H1 (cell line): ENCODE measurements at regions not wholly inside any gene's neighbourhood (a gene's known extent, or its start where the extent isn't known, plus 50 kb on each side); places are given as distances from the start of the nearest gene placed in this dataset.
A peak's percentile ranks its signal among the peaks of the same experiment; 100 is the strongest.

Experiments
- CTCF ChIA-PET: fragments of 300-600 bp; sonication (Branson Sonifier 250); formaldehyde crosslinking; loops from one replicate; lab custom pipeline; 2021; ENCODE audit not compliant: partially characterized antibody; lab: Charles Lee
- POLR2A ChIA-PET: fragments of 300-600 bp; sonication (Branson Sonifier 250); formaldehyde crosslinking; loops from one replicate; lab custom pipeline; 2021; ENCODE audit warnings: inconsistent platforms; ENCODE audit not compliant: partially characterized antibody; lab: Charles Lee
- DNase-seq, 2 experiments: peaks; one replicate each; pipeline versions ENCODE4 v3.0.0 to v3.0.0-alpha.2; 2010 to 2022; ENCODE audit warnings: low spot score in 2 of 2, low read depth in 1 of 2, mixed read lengths in 1 of 2
- FAIRE-seq: peaks from 2 replicates; lab custom pipeline; 2011; peaks lifted over from hg19 to GRCh38; lab: Jason Lieb, UNC
- H2AFZ ChIP-seq: 2 replicates; pipeline ENCODE4 v1.8.1; 2012; ENCODE audit warnings: low read length, inconsistent platforms
- H2AK5ac ChIP-seq: 2 replicates; pipeline ENCODE4 v1.6.1; 2013; ENCODE audit warnings: low read depth, low read length
- H2BK120ac ChIP-seq: replicated peaks from 2 replicates; pipeline ENCODE3; 2013; ENCODE audit warnings: low read depth, low read length, inconsistent platforms
- H2BK12ac ChIP-seq: 2 replicates; pipeline ENCODE4 v1.6.1; 2013; ENCODE audit warnings: low read depth, low read length
- H2BK15ac ChIP-seq: 2 replicates; pipeline ENCODE4 v1.6.1; 2013; ENCODE audit warnings: low read length
- H2BK20ac ChIP-seq: 2 replicates; pipeline ENCODE4 v1.6.1; 2013; ENCODE audit warnings: low read length
- H2BK5ac ChIP-seq: 2 replicates; pipeline ENCODE4 v1.6.1; 2013; ENCODE audit warnings: low read depth, low read length
- H3K14ac ChIP-seq: 2 replicates; pipeline ENCODE4 v1.6.1; 2013; ENCODE audit warnings: inconsistent platforms; ENCODE audit not compliant: insufficient read length
- H3K18ac ChIP-seq: 2 replicates; pipeline ENCODE4 v1.6.1; 2013; ENCODE audit warnings: low read length; ENCODE audit errors: extremely low read depth
- H3K23ac ChIP-seq: 2 replicates; pipeline ENCODE4 v1.6.1; 2013; ENCODE audit warnings: inconsistent platforms; ENCODE audit not compliant: insufficient read length
- H3K23me2 ChIP-seq: 2 replicates; pipeline ENCODE4 v1.6.1; 2013; ENCODE audit warnings: low read depth, low read length
- H3K27ac ChIP-seq: 2 replicates; pipeline ENCODE4 v1.6.1; 2011; ENCODE audit warnings: low read depth, low read length, inconsistent platforms
- H3K27me3 ChIP-seq, 4 experiments: replicated peaks in 1 of 4; 1 replicate in 1 of 4; 2 replicates in 3 of 4; pipeline versions ENCODE4 v1.6.1 to v1.8.1; 2011 to 2013; ENCODE audit warnings: low read length in 3 of 4, mild to moderate bottlenecking in 3 of 4, inconsistent platforms in 2 of 4, mixed read lengths in 2 of 4, moderate library complexity in 1 of 4; ENCODE audit not compliant: control insufficient read depth in 3 of 4, insufficient read depth in 3 of 4; ENCODE audit errors: extremely low read depth in 1 of 4
- H3K36me3 ChIP-seq, 4 experiments: 2 replicates each; pipeline versions ENCODE4 v1.6.1 to v1.8.1; 2011 to 2013; ENCODE audit warnings: mild to moderate bottlenecking in 4 of 4, low read length in 3 of 4, moderate library complexity in 2 of 4, control low read depth in 1 of 4, inconsistent platforms in 1 of 4; ENCODE audit not compliant: insufficient read depth in 4 of 4, control insufficient read depth in 2 of 4
- H3K4ac ChIP-seq: replicated peaks from 2 replicates; pipeline ENCODE3; 2013; ENCODE audit warnings: low read length, low read depth, mixed read lengths, inconsistent platforms; ENCODE audit not compliant: insufficient read length
- H3K4me1 ChIP-seq, 4 experiments: replicated peaks in 1 of 4; 1 replicate in 1 of 4; 2 replicates in 3 of 4; pipeline versions ENCODE4 v1.6.1 to v1.8.1; 2011 to 2013; ENCODE audit warnings: low read length in 3 of 4, inconsistent platforms in 2 of 4, mixed read lengths in 1 of 4; ENCODE audit not compliant: insufficient read depth in 4 of 4, control insufficient read depth in 3 of 4
- H3K4me2 ChIP-seq, 2 experiments: 2 replicates each; pipeline versions ENCODE4 v1.6.1 to v1.8.1; 2011 to 2013; ENCODE audit warnings: low read depth in 2 of 2, low read length in 2 of 2, control low read depth in 1 of 2, inconsistent platforms in 1 of 2, mild to moderate bottlenecking in 1 of 2; ENCODE audit not compliant: insufficient read depth in 1 of 2
- H3K4me3 ChIP-seq, 4 experiments: fragments of 200-600, 300-600 bp in 1 of 4; sonication (generic), shearing (Covaris generic), sonication (Bioruptor Twin) in 1 of 4; 2 replicates each; pipeline versions ENCODE4 v1.5.1 to v1.8.1; 2011 to 2016; ENCODE audit warnings: low read length in 4 of 4, low read depth in 3 of 4, control low read depth in 2 of 4, inconsistent platforms in 2 of 4, mild to moderate bottlenecking in 2 of 4, mixed read lengths in 1 of 4, moderate library complexity in 1 of 4; ENCODE audit not compliant: insufficient read depth in 2 of 4; ENCODE audit errors: extremely low read depth in 1 of 4
- H3K56ac ChIP-seq: replicated peaks from 2 replicates; pipeline ENCODE3; 2013; ENCODE audit warnings: low read depth, mild to moderate bottlenecking, mixed read lengths, low read length, inconsistent platforms; ENCODE audit not compliant: insufficient read length
- H3K79me1 ChIP-seq: 2 replicates; pipeline ENCODE4 v1.6.1; 2013; ENCODE audit warnings: low read depth, low read length, control low read depth
- H3K79me2 ChIP-seq, 2 experiments: 2 replicates each; pipeline versions ENCODE4 v1.6.1 to v1.8.1; 2012 to 2013; ENCODE audit warnings: low read length in 2 of 2, mild to moderate bottlenecking in 2 of 2, inconsistent platforms in 1 of 2; ENCODE audit not compliant: insufficient read depth in 2 of 2, control insufficient read depth in 1 of 2
- H3K9ac ChIP-seq, 4 experiments: replicated peaks in 1 of 4; 1 replicate in 1 of 4; 2 replicates in 3 of 4; pipeline versions ENCODE4 v1.6.1 to v1.8.1; 2011 to 2013; ENCODE audit warnings: low read depth in 3 of 4, low read length in 3 of 4, control low read depth in 2 of 4, mild to moderate bottlenecking in 2 of 4, moderate library complexity in 2 of 4, inconsistent platforms in 1 of 4; ENCODE audit errors: extremely low read depth in 1 of 4
- H3K9me3 ChIP-seq, 2 experiments: 2 replicates each; pipeline versions ENCODE4 v1.6.1 to v1.8.1; 2012 to 2013; ENCODE audit warnings: mild to moderate bottlenecking in 2 of 2, moderate library complexity in 2 of 2, control low read depth in 1 of 2, inconsistent platforms in 1 of 2, low read depth in 1 of 2, low read length in 1 of 2, mixed read lengths in 1 of 2; ENCODE audit not compliant: insufficient read depth in 2 of 2
- H4K20me1 ChIP-seq, 2 experiments: replicated peaks in 1 of 2; 2 replicates each; pipeline versions ENCODE3 to v1.8.1; 2011 to 2013; ENCODE audit warnings: inconsistent platforms in 2 of 2, low read length in 2 of 2, mild to moderate bottlenecking in 1 of 2; ENCODE audit not compliant: insufficient read depth in 2 of 2, control insufficient read depth in 1 of 2
- H4K5ac ChIP-seq: 2 replicates; pipeline ENCODE4 v1.6.1; 2013; ENCODE audit warnings: low read length, low read depth, mixed read lengths, inconsistent platforms; ENCODE audit not compliant: insufficient read length
- H4K8ac ChIP-seq: 2 replicates; pipeline ENCODE4 v1.8.0; 2013; ENCODE audit warnings: mild to moderate bottlenecking, moderate library complexity, low read length, inconsistent platforms; ENCODE audit not compliant: insufficient read depth; ENCODE audit errors: extremely low read depth
- H4K91ac ChIP-seq: replicated peaks from 2 replicates; pipeline ENCODE3; 2013; ENCODE audit warnings: low read length, mixed read lengths, inconsistent platforms; ENCODE audit not compliant: insufficient read length
- CBX5 ChIP-seq: fragments of 300-800, 300-1000 bp; sonication (generic); IDR thresholded peaks from 2 replicates; pipeline ENCODE4 v1.7.1; 2016; ENCODE audit warnings: antibody characterized with exemption, low read length, low read depth
- CREB1 ChIP-seq: IDR thresholded peaks from 2 replicates; pipeline ENCODE4 v1.6.1; 2012; ENCODE audit warnings: inconsistent platforms
- FOSL1 ChIP-seq: IDR thresholded peaks from 2 replicates; pipeline ENCODE4 v1.6.1; 2011; ENCODE audit warnings: mild to moderate bottlenecking, low read depth, low read length, moderate library complexity; ENCODE audit not compliant: insufficient read depth
- JUN ChIP-seq: IDR thresholded peaks from 2 replicates; pipeline ENCODE4 v1.6.1; 2011; ENCODE audit warnings: low read depth, mild to moderate bottlenecking, improper control_type of control experiment, low read length
- KDM5A ChIP-seq: fragments of 200-600 bp; IDR thresholded peaks from 2 replicates; pipeline ENCODE4 v1.7.1; 2012; ENCODE audit warnings: mild to moderate bottlenecking, low read length, inconsistent platforms, mixed read lengths
- PHF8 ChIP-seq: fragments of 200-600 bp; sonication (generic); conservative IDR thresholded peaks from 2 replicates; pipeline ENCODE4 v1.7.1; 2012; ENCODE audit warnings: low read depth, mild to moderate bottlenecking, inconsistent platforms, low read length, moderate library complexity
- SP1 ChIP-seq: IDR thresholded peaks from 2 replicates; pipeline ENCODE4 v1.6.1; 2011; ENCODE audit warnings: low read depth, low read length
- WGBS, 2 experiments: shearing (Covaris generic) in 1 of 2; methylation state at CpG; one replicate each; pipeline versions ENCODE4 v1.1.6 to v1.1.7; 2013 to 2015; ENCODE audit warnings: low lambda C conversion rate in 2 of 2, mixed read lengths in 2 of 2, inconsistent platforms in 1 of 2, low coverage in 1 of 2, missing lambda C conversion rate in 1 of 2; ENCODE audit not compliant: insufficient replicate concordance in 2 of 2, insufficient coverage in 1 of 2, insufficient read length in 1 of 2; ENCODE audit errors: extremely low coverage in 1 of 2, missing lambda C conversion rate in 1 of 2; 5-methylcytosine and 5-hydroxymethylcytosine counted together

DNA sequence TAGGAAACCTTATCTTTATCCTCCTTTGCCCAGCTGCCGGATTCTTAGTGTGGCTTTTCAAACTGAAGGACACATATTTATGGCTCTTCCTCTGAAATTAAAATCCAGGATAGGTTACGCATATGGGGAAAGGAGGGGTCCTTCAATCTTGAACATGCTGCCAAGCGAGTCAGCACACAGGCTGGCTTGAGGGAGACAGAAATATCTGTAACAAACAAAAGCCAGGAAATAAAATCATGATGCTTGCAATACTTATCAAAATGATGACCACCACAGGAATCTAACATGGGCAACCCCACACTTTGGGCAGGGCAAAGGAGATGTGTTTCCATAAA, 196.4 kb upstream of the LDB2 start:
- no peak for DNase-seq
- H3K4me2 ChIP-seq, result no peak overlapping the region

More for the DNA sequence above, 196.4 kb upstream of the LDB2 start:
- no peaks in the 10 kb centered on the region for H4K20me1 ChIP-seq
- TF ChIP-seq KDM5A (no peak), PHF8 (no peak), CBX5 (no peak), FOSL1 (no peak), JUN (no peak), SP1 (no peak), CREB1 (no peak)
- no peaks in the 10 kb centered on the region for H3K79me2 ChIP-seq
- no peak overlapping the region for H2BK15ac ChIP-seq
- 0 out of 2 replicates have a peak overlapping the region, but pooled peaks have one; percentile 22 for H2AFZ ChIP-seq
- no peak overlapping the region for H3K4ac ChIP-seq
- no peak overlapping the region for H3K27ac ChIP-seq
- H3K56ac ChIP-seq, result no peak overlapping the region
- no peaks in the 10 kb centered on the region for H3K27me3 ChIP-seq
- H3K36me3 ChIP-seq, result no peaks in the 10 kb centered on the region
- H2BK20ac ChIP-seq, result no peak overlapping the region; the same call in 1 of the 2 replicates
- CTCF ChIA-PET, result no interaction called here
- H4K8ac ChIP-seq, result no peak overlapping the region
- POLR2A ChIA-PET, result interaction anchor here (1.0 kb wide), 1 partner anchor 13 kb away, joined by 3 read pairs; no protein-coding TSS in a partner anchor
- H3K9me3 ChIP-seq, result no peaks in the 10 kb centered on the region
- no peak overlapping the region for H4K5ac ChIP-seq
- H3K23me2 ChIP-seq, result peaks cover 3% of the 10 kb centered on the region; the same call in 1 of the 2 replicates
- H2BK120ac ChIP-seq, result no peak overlapping the region
- 88% methylated on average over 3 of the region's 3 CpGs; no CpG with 5 or more reads in 1 of the 2 experiments for WGBS, 2 experiments
- no peak overlapping the region for H3K14ac ChIP-seq
- H3K9ac ChIP-seq, result no peak overlapping the region
- H3K4me3 ChIP-seq, result no peak overlapping the region
- H2BK12ac ChIP-seq, result no peak overlapping the region
- H3K23ac ChIP-seq, result no peak overlapping the region
- no peak overlapping the region for H3K18ac ChIP-seq
- H3K79me1 ChIP-seq, result no peaks in the 10 kb centered on the region
- no peak overlapping the region for H4K91ac ChIP-seq
- H3K4me1 ChIP-seq, result peaks cover 0 to 2% (median 0%) of the 10 kb centered on the region in 4 experiments; a peak in 1 of 7 replicates
- H2BK5ac ChIP-seq, result no peak overlapping the region
- FAIRE-seq, result no peak
- no peak overlapping the region for H2AK5ac ChIP-seq
